ENCODE measurements at regions not wholly inside any gene's neighbourhood (a gene's known extent, or its start where the extent isn't known, plus 50 kb on each side); places are given as distances from the start of the nearest gene placed in this dataset.
"Not testable (repeated sequence)": the region's sequence is repeated elsewhere in the genome, so short reads cannot be mapped to it uniquely, and the experiment has no call there.

GRCh38 chr5:125486634-125487033 lies 740.2 kb upstream of the ZNF608 start:
- DNase-seq (ENCODE audit: extremely low read depth, low read depth) = no peak
- no peak for TF ChIP-seq CTCF (IDR thresholded peaks at IDR 0.05; ENCODE audit: low read depth, low read length)

- TF ChIP-seq CTCF (IDR thresholded peaks at IDR 0.05; ENCODE audit: low read depth, low read length) = no peak
- no peak for DNase-seq (ENCODE audit: extremely low read depth, low read depth)
Measured at GRCh38 chr5:125487231-125487630, 740.8 kb upstream of the ZNF608 start.

GRCh38 chr5:125487652-125488051 lies 741.2 kb upstream of the ZNF608 start:
- not testable (repeated sequence) for DNase-seq (ENCODE audit: extremely low read depth, low read depth)

- TF ChIP-seq CTCF (IDR thresholded peaks at IDR 0.05; ENCODE audit: low read depth, low read length) = no peak
- DNase-seq (ENCODE audit: extremely low read depth, low read depth) = no peak
Measured at GRCh38 chr5:125489146-125489545, 742.7 kb upstream of the ZNF608 start.

- DNase-seq (ENCODE audit: extremely low read depth, low read depth) = no peak
Measured at GRCh38 chr5:125491986-125492492, 745.6 kb upstream of the ZNF608 start.

GRCh38 chr5:125492977-125493376 lies 746.5 kb upstream of the ZNF608 start:
- TF ChIP-seq CTCF (IDR thresholded peaks at IDR 0.05; ENCODE audit: low read depth, low read length) = no peak
- DNase-seq (ENCODE audit: extremely low read depth, low read depth) = no peak

More at GRCh38 chr5:125491986-125492492, 745.6 kb upstream of the ZNF608 start:
- TF ChIP-seq CTCF (IDR thresholded peaks at IDR 0.05; ENCODE audit: low read depth, low read length) = no peak

GRCh38 chr5:125496393-125496792 lies 750.0 kb upstream of the ZNF608 start:
- no peak for DNase-seq (ENCODE audit: extremely low read depth, low read depth)
- TF ChIP-seq CTCF (IDR thresholded peaks at IDR 0.05; ENCODE audit: low read depth, low read length) = no peak

GRCh38 chr5:125497651-125498050 lies 751.2 kb upstream of the ZNF608 start:
- no peak for DNase-seq (ENCODE audit: extremely low read depth, low read depth)
- no peak for TF ChIP-seq CTCF (IDR thresholded peaks at IDR 0.05; ENCODE audit: low read depth, low read length)

Measured in AG09319 (cell line).